ENCODE measurements at regions not wholly inside any gene's neighbourhood (a gene's known extent, or its start where the extent isn't known, plus 50 kb on each side); places are given as distances from the start of the nearest gene placed in this dataset.
"Not testable (repeated sequence)": the region's sequence is repeated elsewhere in the genome, so short reads cannot be mapped to it uniquely, and the experiment has no call there.

DNA sequence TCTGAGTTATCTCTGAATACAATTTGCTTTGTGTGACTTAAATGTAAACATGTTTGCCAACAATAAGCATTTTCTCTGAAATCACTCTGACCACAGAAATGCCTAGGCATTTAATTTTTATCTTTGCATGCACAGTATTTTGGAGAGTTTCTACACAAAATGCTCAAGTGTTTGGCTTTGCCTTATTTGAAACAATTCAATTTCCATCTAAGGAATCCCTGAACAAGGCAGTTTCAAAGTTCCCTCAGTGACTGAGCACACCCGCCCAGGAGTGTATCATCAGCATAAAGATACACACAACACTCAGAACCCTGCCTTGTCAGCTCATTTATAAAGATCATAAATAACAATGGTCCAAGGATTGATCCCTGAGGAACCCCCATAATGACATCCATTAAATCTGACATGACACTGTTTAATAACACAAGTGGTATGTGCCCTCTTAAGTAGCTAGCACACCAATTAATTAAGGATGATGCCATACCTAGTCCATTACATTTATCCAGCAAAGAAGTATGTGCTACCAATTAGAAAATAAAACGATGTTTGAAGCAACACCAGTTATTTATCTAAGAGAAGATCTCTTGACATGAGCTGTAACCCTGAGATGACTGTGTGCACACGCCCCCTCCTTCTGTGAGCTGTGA, 585.8 kb downstream of the ADGRL2 start:
- no peak for DNase-seq

DNA sequence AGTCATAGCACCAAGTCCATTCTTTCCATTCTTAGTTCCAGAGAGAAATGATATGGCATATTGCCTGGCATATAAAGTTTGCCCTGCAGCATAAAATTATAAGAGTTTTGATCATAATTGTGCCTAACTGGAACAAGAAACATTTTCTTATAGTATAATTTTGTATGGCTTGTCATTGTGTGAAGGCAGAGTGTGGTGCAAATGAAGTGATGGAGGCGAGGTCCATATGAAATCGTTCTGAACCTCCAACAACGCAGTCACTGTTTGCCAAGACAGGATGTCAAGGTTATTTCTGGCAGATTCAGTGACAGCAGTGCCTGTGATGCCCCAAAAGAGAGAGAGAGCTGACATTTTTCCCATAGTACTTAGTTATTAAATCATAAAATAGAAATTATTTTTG, 584.0 kb downstream of the ADGRL2 start:
- no peak for DNase-seq

DNA sequence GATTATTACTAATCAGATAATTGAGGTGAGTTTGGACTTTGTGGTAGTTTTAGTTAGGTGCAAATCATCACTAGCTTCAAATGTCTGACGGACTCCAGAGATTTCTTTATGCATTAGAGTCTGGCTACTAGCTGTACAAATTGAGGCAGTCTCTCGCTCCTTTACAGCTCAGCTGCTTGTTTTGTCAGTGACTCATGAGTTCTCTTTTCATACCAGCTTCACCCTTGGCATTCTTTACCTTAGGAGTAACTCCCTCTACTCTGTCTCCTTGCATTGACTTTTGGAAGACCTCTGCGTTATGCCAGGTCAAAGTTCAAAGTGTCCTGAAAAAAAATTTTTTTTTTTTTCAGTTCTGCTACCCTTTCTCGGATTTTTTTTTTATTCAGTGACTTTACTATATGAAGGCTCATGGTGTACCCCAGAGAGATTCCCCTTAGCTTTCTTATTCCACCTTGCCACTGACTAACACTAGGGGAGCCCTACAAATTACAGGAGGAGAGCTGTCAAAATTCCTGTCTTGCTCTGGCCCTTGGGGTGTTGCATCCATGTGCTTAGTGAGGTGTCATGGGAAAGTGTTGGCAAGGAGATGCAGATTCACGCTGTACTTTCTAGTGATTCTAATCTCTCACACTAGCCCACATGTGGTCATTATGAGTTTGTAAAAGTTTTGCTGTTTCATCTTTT, 576.6 kb downstream of the ADGRL2 start:
- no peak for DNase-seq

DNA sequence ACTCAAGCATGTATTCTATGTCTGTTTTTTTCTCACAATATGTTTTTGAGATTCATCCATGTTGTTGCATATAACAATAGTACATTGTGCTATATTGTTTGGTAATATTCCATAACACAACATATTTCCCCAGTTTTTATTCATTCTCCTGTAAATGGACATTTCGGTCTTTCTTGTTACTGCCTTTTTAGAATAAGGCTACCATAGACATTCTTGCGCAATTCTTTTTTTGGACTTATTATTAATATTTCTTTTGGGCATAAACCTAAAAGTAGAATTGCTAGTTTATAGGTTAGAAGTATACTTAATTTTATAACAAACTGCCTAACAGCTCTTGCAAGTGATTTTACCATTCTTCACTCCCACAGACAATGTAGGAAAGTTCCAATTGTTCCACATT, 573.0 kb downstream of the ADGRL2 start:
- no peak for DNase-seq

DNA sequence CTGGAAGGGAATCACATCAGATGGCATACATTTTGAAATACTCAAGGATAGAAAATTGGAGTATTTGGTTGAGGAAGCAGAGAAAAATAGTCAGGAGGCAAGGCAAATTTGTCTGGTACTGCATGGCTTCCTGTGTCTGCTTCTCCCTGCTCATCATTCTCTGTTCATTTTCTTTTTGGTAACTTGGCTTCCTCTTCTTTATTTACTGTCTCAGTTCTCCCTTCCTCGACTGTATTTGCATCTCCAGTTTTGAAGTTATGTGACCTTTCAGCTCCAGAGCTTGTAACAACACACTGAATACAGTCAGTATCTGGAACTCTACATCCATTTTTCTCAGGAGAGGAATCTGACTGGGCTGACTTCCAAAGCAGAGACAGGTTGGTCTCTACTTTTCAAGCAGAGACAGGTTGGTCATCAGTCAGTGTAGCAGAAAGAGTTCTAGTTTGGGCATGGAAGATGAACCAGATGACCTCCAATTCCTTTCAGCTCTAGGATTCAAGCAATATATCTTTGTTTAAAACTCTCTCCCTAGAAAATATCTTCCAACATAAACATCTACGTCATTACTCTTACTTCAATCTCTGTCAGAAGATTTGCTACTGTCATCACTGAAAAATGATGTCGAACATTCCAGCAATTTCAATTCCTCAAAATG, 571.2 kb downstream of the ADGRL2 start:
- DNase-seq = no peak

DNA sequence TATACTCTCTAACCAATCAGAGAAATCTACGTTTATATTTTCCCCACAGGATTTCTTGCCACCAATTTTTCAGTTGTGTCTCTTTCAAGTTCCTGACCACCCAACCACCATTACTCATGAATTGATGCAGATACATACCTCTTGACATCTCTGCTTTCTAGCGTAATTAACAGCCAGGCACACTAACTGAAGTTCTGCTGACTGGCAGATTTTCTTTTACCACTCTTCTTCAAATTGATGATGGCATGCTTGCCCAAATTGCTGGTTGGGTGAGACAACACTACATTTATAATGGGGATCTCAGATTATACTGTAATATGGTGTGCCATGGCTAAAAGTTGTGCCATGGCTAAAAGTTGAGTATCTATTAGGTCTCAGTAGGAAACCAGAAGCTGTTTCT, 566.7 kb downstream of the ADGRL2 start:
- no peak for DNase-seq

DNA sequence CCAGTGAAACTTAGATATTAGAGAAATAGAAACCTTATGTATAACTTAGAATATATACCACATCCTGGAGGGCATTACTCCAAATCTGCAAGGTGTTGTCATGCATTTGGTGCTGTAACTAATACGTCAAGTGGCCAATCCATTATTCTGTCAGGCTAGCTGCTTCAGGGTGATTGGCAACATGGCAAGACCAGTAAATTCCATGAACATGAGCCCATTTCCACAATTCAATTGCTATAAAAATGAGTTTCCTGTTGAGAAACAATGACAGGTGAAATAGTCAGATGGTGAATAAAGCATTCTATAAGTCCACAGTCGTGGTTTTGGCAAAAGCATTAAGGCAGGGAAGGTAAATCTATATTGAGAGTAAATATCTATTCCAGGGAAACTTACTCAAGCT, 566.0 kb downstream of the ADGRL2 start:
- DNase-seq = no peak

DNA sequence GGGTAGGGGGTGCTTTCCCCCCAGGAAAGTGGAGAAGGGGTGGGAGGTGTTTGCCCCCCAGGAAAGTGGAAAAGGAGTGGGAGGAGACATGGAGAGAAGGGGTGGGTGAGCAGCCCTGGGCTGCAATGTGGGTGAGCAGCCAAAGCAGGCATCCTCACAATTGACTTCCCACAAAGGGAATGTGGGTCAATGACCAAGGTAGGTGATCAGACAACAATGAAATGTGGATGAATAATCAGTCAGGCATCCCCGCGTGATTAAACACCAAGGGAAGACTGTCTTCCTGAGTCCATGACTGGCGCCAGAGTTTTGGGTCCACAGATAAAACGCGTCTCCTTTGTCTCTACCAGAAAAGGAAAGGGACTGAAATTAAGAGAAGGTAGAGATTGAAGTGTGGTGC, 558.8 kb downstream of the ADGRL2 start:
- not testable (repeated sequence) for DNase-seq

DNA sequence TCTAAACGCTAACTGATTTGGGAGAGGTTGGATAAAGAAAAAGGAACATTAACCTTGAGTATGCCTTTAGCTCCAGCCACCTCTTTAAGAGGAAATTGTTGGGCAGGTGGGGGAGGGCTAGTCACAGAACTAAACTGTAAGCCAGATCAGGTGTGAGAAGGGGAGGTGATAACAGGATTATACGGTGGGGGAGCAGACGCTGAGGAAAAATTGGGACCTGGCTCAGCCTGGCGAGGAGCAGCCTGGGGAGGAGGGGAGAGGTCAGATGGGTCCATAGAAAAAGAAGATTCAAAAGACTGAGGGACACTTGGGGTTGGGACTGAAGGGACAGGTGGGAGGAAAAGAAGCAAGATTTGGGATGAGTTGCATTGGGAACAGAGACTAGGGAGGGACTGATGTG, 558.0 kb downstream of the ADGRL2 start:
- DNase-seq = not testable (repeated sequence)

DNA sequence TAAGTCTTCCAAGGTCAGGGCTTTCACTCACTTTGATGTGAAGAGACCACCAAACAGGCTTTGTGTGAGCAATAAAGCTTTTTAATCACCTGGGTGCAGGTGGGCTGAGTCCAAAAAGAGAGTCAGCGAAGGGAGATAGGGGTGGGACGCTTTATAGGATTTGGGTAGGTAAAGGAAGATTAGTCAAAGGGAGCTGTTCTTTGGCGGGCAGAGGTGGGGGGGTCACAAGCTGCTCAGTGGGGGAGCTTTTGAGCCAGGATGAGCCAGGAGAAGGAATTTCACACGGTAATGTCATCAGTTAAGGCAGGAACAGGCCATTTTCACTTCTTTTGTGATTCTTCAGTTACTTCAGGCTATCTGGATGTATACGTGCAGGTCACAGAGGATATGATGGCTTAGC, 553.8 kb downstream of the ADGRL2 start:
- DNase-seq = not testable (repeated sequence)

DNA sequence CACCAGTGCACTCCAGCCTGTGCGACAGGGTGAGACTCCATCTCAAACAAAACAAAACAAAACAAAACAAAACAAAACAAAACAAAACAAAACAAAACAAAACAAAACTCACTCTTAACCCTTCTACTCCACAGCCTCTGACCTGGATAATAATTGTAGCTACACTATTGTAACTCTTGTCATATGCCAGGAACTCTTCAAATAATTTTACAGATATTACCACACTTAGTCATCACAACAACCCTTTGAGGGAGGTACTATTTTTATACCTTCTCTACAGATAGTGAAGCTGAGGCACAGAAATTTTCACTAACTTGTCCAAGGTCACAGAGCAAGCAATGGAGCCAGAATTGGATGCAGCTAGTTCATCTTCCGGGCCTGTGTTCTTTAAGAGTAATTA, 547.8 kb downstream of the ADGRL2 start:
- DNase-seq = no peak

DNA sequence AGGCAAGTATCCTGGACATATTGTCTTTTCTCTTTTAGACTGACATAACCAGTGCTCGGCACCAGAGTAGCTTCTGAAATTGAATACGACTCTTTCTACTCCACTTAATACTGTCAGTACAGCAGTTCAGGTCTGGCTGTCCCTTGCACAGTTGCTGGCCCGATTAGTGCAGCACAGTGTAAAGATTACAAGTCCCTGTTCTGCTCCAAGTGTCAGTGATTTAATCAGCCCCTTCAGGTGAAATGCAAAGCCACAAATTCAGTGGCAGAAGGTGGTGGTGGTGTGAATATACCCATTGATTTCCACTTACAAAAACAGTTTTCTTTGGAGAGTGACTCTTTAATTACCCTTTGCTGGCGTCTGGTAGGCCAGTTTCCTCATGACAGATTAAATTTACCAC, 545.4 kb downstream of the ADGRL2 start:
- DNase-seq = no peak

DNA sequence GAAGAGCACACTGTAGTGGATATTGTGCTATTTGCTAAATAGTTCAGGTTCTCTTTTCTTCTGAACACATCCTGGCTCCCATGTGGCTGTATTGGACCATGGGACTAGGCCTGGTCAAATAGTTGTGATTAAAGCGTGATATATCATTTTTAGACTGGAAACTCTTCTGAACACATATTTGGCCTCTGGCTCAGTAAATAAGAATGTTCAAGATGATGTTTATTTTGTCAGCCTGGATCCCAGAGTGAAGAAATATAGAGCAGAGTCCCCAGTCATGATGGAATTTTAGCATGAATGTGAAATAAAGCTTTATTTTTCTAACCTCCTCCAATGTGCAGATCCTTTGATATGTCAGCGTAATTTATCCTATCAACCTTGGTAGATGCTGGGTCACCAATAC, 542.6 kb downstream of the ADGRL2 start:
- no peak for DNase-seq

DNA sequence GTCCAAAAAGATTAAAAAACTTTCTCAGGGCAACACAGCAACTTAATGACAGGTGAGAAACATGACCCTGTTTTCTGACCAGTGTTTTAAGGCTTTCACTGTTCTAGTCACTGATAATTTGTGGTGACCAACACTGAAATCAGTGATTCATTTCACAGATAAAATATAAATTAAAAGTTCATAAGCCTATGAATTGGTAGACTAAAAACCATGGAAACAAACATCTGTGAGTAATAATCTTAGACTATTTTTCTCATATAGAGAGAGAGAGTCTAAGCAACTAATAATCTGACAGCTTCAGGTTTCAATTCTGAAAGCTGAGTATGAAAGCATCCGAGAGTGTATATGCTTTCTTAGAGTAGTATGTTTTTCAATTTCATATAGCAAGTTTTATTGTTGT, 536.9 kb downstream of the ADGRL2 start:
- DNase-seq = no peak

DNA sequence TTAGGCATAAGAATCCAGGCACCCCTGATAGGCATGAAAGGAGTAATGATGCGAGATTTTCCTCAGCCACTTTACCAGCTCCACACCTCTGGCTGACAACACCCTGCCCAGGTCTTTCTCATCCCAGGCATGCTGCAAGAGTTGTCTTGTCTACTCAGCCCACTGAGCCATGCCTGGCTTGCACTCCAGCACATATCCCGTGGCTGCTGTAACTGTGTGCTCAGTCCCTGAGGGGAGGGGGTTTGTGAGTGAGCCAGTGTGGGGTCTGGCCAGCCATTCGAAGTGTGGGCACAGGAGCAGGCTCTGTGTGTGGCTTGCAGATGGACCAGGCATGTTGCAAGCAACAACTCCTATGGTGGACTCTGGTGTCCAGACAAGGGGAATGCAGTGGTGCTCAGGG, 529.6 kb downstream of the ADGRL2 start:
- DNase-seq = no peak

DNA sequence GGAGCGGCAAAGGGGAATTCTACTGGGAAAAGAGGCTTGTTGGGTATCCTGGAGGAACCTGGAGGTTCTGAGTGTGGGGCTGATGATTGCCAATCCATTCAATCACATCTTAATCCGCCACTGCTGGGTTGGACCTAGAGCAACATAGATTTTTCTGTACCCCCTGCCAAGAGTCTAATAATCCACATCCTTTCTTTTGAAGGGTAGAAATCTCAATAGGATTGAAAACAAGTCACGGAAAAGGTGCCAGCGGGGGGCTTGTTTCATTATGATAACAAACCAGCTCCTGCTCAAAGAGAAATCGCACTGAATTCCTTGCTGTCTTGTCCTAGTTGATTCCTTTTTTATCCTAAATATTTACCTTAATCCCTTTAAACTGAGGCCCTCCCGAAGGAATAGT, 528.5 kb downstream of the ADGRL2 start:
- DNase-seq = no peak

DNA sequence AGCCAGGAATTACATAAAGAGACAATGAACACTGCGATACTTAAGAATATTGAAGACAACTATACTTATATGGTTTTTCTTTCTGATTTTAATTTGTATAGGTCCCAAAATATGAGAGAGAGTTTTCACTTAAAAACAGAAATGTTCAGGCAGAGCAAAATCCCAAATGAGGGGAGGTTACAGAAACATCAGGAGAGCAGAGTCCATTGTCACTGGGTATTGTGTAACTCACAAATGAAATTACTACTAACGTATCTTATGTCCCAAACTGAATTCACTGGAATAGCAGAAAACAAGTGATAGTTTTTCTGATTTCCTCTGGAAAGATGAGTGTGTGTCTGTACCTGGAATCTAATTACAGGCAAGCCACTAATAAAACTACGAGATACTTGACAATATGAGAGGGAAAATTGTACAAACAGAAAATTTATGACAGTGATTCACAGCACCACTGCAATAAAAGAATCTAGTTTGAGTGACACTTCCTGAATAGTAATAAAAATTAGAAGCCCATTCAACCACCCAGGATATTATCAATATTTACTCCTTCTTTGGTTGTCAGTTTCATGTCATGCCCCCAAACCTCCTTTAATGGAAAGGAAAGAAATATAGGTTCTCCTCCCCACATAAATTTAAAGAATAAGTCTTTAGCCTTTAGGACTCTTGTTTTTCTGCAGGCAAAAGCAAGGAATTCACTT, 522.6 kb downstream of the ADGRL2 start:
- DNase-seq = no peak

DNA sequence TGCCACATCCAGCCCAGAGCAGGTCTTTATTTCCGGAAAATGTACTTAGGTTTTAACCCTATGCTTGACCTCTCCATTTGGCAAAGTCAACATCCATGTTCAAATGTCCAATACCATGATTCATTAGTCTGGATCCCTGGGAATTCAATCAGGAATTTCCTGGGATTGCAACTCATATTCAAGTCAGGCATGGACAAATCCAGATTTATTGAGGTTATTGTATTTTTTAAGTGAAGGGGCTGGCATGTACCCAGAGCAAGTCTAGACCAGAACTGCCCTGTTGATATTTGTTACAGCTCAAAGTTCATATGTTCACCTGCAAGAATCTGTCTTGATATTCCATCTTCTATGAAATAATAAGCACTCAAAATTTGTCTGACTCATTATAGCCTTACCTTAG, 521.1 kb downstream of the ADGRL2 start:
- no peak for DNase-seq

DNA sequence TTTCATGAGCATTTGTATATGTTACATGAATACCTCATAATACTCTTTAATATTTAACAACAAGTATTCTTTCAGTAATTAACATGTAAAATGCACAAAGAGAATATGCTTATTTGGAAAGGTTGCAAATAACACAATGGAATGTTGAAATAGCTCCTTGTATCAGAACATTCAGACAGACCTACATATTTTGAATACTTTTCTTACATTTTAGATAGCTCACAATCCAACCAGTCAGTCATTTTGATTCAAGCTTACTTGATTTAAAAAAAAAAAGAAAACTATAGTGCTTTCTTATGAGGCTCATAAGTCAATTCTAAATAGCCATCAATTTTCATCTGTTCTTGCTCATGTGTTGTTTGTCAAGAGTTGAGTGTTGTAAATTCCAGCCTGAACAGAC, 518.8 kb downstream of the ADGRL2 start:
- no peak for DNase-seq

DNA sequence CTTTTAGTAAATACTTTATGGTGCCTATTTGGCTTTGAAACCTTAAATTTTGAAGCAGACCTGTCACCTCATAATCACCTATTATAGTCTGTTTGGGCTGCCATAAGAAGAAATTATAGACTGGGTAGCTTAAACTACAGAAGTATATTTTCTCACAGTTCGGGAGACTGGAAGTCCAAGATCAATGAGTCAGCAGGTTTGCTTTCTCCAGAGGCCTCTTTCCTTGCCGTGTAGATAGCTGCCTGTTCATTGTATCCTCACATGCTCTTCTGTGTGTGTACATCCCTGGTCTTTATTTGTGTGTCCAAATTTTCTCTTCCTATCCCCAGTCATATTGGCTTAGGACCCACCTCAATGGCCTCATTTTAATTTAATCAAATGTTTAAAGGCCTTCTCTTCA, 518.2 kb downstream of the ADGRL2 start:
- no peak for DNase-seq

DNA sequence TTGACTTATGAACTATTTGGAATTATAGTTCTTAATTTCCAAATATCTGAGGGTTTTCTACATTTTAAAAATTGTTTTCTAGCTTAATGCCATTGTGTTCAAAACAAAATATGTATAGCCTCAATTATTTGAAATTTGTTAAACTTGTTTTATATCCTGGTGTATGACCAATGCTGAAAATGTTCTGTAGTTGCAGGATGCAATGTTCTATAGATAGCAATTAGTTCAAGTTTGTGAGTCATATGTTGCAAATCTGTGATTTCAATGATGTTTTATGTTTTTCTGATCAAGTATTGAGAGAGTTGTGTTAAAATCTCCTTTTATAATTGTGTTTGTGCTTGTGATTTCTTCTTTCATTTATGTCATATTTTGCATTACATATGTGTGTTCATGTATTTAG, 517.5 kb downstream of the ADGRL2 start:
- DNase-seq = no peak

DNA sequence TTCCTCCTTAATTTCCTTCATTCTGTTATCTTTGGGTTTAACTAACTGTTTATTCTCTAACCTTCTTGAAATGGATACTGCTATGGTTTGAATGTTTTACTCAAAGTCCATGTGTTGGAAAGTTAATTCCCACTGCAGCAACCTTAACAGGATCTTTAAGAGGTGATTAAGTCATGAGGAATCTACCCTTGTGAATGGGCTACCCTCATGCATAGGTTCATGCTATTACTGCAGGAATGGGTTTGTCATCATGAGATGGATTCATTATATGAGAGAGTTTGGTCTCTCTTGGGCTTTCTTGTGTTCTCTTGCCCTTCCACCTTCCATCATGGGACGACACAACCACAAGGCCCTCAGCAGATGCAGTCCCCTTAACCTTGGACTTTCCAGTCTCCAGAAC, 516.9 kb downstream of the ADGRL2 start:
- no peak for DNase-seq

DNA sequence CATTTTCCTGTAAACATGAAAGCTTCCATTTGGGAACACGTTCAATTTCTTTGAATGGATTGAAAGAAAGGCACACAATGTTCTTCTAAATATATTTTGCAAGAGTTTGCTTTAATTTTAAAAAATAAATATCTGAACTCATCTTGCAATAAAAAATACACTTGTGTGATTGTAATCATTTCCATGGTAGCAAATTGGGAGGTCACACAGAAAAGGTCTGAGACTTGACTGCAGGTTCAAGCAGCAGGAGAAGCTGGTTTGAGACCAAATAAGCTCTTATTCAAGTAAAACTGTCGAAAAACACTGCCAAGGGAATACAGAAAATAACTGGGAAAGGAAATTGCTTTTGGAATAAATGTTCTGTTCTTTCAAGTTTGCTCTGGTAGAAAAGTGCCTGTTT, 498.9 kb downstream of the ADGRL2 start:
- no peak for DNase-seq

DNA sequence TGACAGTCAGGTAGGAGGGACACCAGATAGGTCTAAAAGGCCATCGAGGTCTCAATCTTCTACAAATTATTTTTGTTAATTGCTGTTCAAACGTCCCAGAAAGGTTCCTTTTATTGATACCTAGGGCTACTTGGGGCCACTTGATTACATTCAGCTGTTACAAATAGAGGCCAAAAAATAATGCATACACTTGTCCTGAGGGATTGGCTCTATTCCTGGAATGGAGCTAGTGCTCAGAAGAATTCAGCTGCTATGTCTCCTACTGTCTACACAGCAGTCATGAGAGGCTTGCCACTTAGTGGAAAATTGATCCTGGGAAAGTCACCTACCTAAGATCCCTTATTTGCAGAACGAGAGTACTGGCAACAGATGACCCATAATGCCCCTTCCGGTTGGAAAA, 498.3 kb downstream of the ADGRL2 start:
- DNase-seq = peak; percentile 23

Data from left hindlimb (tissue), 1 donor.